HepG2 (cell line): ENCODE measurements at regions not wholly inside any gene's neighbourhood (a gene's known extent, or its start where the extent isn't known, plus 50 kb on each side); places are given as distances from the start of the nearest gene placed in this dataset.

Source experiments
- ATAC-seq: fragments of 200-7000 bp; cut with Tn5 transposase; 3 replicates; pipeline ENCODE4 v1.9.1; 2020; ENCODE audit warnings: mild to moderate bottlenecking, moderate library complexity
- BruUV-seq: library from RNA; stranded (reverse); fragments of 400-500 nt; replicated peaks from 2 replicates; lab custom pipeline; 2021; lab: Mats Ljungman, UMichigan
- CTCF ChIA-PET: fragments of 300-600 bp; formaldehyde crosslinking; extraction: SDS; loops from one replicate; lab custom pipeline; 2021; ENCODE audit warnings: low total read pairs, inconsistent platforms, low intra/inter-chr PET ratio; lab: Yijun Ruan, JAX
- POLR2A ChIA-PET: fragments of 350-600 bp; sonication (Branson Sonifier 250); formaldehyde crosslinking; loops from one replicate; lab custom pipeline; 2020; ENCODE audit warnings: antibody characterized with exemption, inconsistent platforms; lab: Yijun Ruan, JAX
- DNase-seq: peaks from one replicate; pipeline ENCODE4 v3.0.0-alpha.2; 2015; ENCODE audit warnings: low spot score
- FAIRE-seq: peaks from 3 replicates; lab custom pipeline; 2011; peaks lifted over from hg19 to GRCh38; lab: Jason Lieb, UNC
- H2AFZ ChIP-seq: one replicate; pipeline ENCODE4 v1.6.1; 2011; ENCODE audit warnings: low read length, inconsistent platforms
- H3K27ac ChIP-seq: fragments of 300-600 bp; 3 replicates; pipeline ENCODE4 v1.8.0; 2011; ENCODE audit warnings: mixed run types, mild to moderate bottlenecking, mixed read lengths, low read length, inconsistent platforms; ENCODE audit not compliant: insufficient read depth; ENCODE audit errors: extremely low read length
- H3K27me3 ChIP-seq, 2 experiments: fragments of 200-600 bp in 1 of 2; 2 replicates in 1 of 2; 3 replicates in 1 of 2; pipeline versions ENCODE4 v1.6.0 to v1.8.0; 2011; ENCODE audit warnings: low read length in 2 of 2, mild to moderate bottlenecking in 2 of 2, moderate library complexity in 2 of 2, inconsistent platforms in 1 of 2; ENCODE audit not compliant: insufficient read depth in 2 of 2, control insufficient read depth in 1 of 2
- H3K36me3 ChIP-seq, 2 experiments: fragments of 200-600 bp in 1 of 2; replicated peaks in 1 of 2; 2 replicates in 1 of 2; 3 replicates in 1 of 2; pipeline versions ENCODE4 v1.5.1 to v1.8.0; 2011; ENCODE audit warnings: low read length in 2 of 2, inconsistent platforms in 1 of 2; ENCODE audit not compliant: insufficient read depth in 2 of 2, control insufficient read depth in 1 of 2
- H3K4me1 ChIP-seq: 2 replicates; pipeline ENCODE4 v1.5.1; 2012; ENCODE audit warnings: low read length, inconsistent platforms; ENCODE audit not compliant: insufficient read depth
- H3K4me2 ChIP-seq: 2 replicates; pipeline ENCODE4 v1.6.0; 2011; ENCODE audit warnings: low read depth, low read length, inconsistent platforms
- H3K4me3 ChIP-seq, 3 experiments: fragments of 200-600 bp in 1 of 3; sonication (generic), shearing (Covaris generic) in 1 of 3; replicated peaks in 1 of 3; 2 replicates each; pipeline ENCODE4 v1.5.1; 2011 to 2016; ENCODE audit warnings: low read length in 3 of 3, inconsistent platforms in 2 of 3, low read depth in 2 of 3, mild to moderate bottlenecking in 2 of 3, control low read depth in 1 of 3, mixed read lengths in 1 of 3; ENCODE audit not compliant: insufficient read depth in 1 of 3
- H3K79me2 ChIP-seq: one replicate; pipeline ENCODE4 v1.6.1; 2011; ENCODE audit warnings: low read length, inconsistent platforms; ENCODE audit not compliant: insufficient read depth
- H3K9ac ChIP-seq: 2 replicates; pipeline ENCODE4 v1.6.0; 2011; ENCODE audit warnings: mild to moderate bottlenecking, low read depth, low read length, inconsistent platforms; ENCODE audit not compliant: insufficient read depth
- H3K9me3 ChIP-seq: 2 replicates; pipeline ENCODE4 v1.5.1; 2012; ENCODE audit warnings: mild to moderate bottlenecking, low read length
- H4K20me1 ChIP-seq: 2 replicates; pipeline ENCODE4 v1.6.0; 2011; ENCODE audit warnings: inconsistent platforms, mild to moderate bottlenecking, low read length, moderate library complexity; ENCODE audit not compliant: insufficient read depth
- ARHGAP35 ChIP-seq: sonication (generic); formaldehyde crosslinking; IDR thresholded peaks from 2 replicates; pipeline ENCODE4 v1.9.0; 2022; ENCODE audit warnings: mild to moderate bottlenecking, inconsistent platforms, moderate library complexity, missing genetic modification reagents, borderline replicate concordance
- BHLHE40 ChIP-seq: IDR thresholded peaks from 2 replicates; pipeline ENCODE4 v1.6.1; 2011; ENCODE audit warnings: low read length, improper control_type of control experiment
- JDP2 ChIP-seq: sonication (generic); formaldehyde crosslinking; IDR thresholded peaks from 2 replicates; pipeline ENCODE4 v1.8.1; 2022; ENCODE audit warnings: missing genetic modification reagents, borderline replicate concordance
- MED8 ChIP-seq: sonication (generic); formaldehyde crosslinking; IDR thresholded peaks from 2 replicates; pipeline ENCODE4 v1.8.1; 2023; ENCODE audit warnings: mild to moderate bottlenecking, missing genetic modification reagents; ENCODE audit not compliant: insufficient replicate concordance
- NCOA2 ChIP-seq: sonication (generic); formaldehyde crosslinking; IDR thresholded peaks from 2 replicates; pipeline ENCODE4 v1.8.0; 2022; ENCODE audit warnings: inconsistent platforms
- POLR2AphosphoS2 ChIP-seq: IDR thresholded peaks from 2 replicates; pipeline ENCODE4 v1.6.1; 2011; ENCODE audit warnings: low read depth, low read length, improper control_type of control experiment
- U2AF1 ChIP-seq: fragments of 200-400 bp; formaldehyde crosslinking; optimal IDR thresholded peaks from 2 replicates; pipeline ENCODE3; 2017; ENCODE audit warnings: mild to moderate bottlenecking, low read depth, low read length
- YEATS2 ChIP-seq: sonication (generic); formaldehyde crosslinking; IDR thresholded peaks from 2 replicates; pipeline ENCODE4 v1.4.0; 2020; ENCODE audit warnings: missing genetic modification reagents, borderline replicate concordance
- ZBTB26 ChIP-seq: IDR thresholded peaks from 2 replicates; pipeline ENCODE4 v1.6.1; 2016; ENCODE audit warnings: missing compliant biosample characterization, missing genetic modification reagents, borderline replicate concordance
- ZNF432 ChIP-seq: sonication (generic); formaldehyde crosslinking; IDR thresholded peaks from 2 replicates; pipeline ENCODE4 v1.5.0; 2020; ENCODE audit warnings: missing genetic modification reagents, mild to moderate bottlenecking, borderline replicate concordance
- WGBS: methylation state at CpG from one replicate; pipeline ENCODE4 v1.1.6; 2017; ENCODE audit warnings: low lambda C conversion rate; 5-methylcytosine and 5-hydroxymethylcytosine counted together
- in situ Hi-C: cut with HindIII; loops from 2 replicates; pipeline ENCODE4 v1.10.0; 2017; ENCODE audit warnings: low pct_unique_long_range_greater_than_20kb; ENCODE audit not compliant: extremely low pct_ligation_motif_present
- intact Hi-C: fragments of 100-400 bp; cut with micrococcal nuclease; formaldehyde crosslinking; loops from one replicate; pipeline ENCODE4 v1.10.0; 2022; ENCODE audit not compliant: unreplicated experiment
- TF ChIP-seq, protein P1 (sequence below): sonication (generic); formaldehyde crosslinking; IDR thresholded peaks from 2 replicates; pipeline ENCODE4 v1.8.0; 2022; ENCODE audit warnings: missing genetic modification reagents, mild to moderate bottlenecking, inconsistent platforms, borderline replicate concordance
- TF ChIP-seq, protein P2 (sequence below): sonication (generic); formaldehyde crosslinking; IDR thresholded peaks from 2 replicates; pipeline ENCODE4 v1.4.0; 2020; ENCODE audit warnings: missing genetic modification reagents
- TF ChIP-seq, protein P3 (sequence below): sonication (generic); formaldehyde crosslinking; IDR thresholded peaks from 2 replicates; pipeline ENCODE4 v1.4.0; 2020; ENCODE audit warnings: missing genetic modification reagents, borderline replicate concordance

GRCh38 chr16:51019617-51020016 lies 131.5 kb downstream of the SALL1 start:
- Histone ChIP-seq H4K20me1 (no peaks in the 10 kb centered on the region), H3K27ac (no peak overlapping the region), H2AFZ (no peak overlapping the region), H3K27me3 (no peaks in the 10 kb centered on the region), H3K4me1 (peaks cover 6% of the 10 kb centered on the region; the same call in 1 of the 2 replicates), H3K9me3 (no peaks in the 10 kb centered on the region), H3K4me2 (no peak overlapping the region), H3K79me2 (no peaks in the 10 kb centered on the region), H3K9ac (no peak overlapping the region), H3K36me3 (no peaks in the 10 kb centered on the region), H3K4me3 (no peak overlapping the region)
- FAIRE-seq, result no peak
- no TSS peak for BruUV-seq
- ATAC-seq, result no peak
- DNase-seq, result no peak
- 98% methylated on average over 4 of the region's 4 CpGs for WGBS
- POLR2A ChIA-PET, result no interaction called here
- in situ Hi-C loops (no loop called here), intact Hi-C loops (no loop called here)
- CTCF ChIA-PET, result no interaction called here
- TF ChIP-seq, protein P1, sequence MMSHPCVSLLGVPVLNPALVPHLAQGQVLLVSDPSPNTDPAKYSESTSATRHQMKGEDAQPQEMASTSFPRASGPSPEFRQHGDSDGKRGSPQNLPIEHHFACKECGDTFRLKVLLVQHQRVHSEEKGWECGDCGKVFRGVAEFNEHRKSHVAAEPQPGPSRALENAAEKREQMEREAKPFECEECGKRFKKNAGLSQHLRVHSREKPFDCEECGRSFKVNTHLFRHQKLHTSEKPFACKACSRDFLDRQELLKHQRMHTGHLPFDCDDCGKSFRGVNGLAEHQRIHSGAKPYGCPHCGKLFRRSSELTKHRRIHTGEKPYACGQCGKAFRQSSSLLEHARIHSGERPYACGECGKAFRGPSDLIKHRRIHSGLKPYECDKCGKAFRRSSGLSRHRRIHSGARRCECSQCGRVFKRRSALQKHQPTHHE (CRISPR knock-in tag), result no peak
- no peak for TF ChIP-seq NCOA2
- TF ChIP-seq ZNF432, result no peak
- no peak for TF ChIP-seq POLR2AphosphoS2
- no peak for TF ChIP-seq BHLHE40
- TF ChIP-seq, protein P2, sequence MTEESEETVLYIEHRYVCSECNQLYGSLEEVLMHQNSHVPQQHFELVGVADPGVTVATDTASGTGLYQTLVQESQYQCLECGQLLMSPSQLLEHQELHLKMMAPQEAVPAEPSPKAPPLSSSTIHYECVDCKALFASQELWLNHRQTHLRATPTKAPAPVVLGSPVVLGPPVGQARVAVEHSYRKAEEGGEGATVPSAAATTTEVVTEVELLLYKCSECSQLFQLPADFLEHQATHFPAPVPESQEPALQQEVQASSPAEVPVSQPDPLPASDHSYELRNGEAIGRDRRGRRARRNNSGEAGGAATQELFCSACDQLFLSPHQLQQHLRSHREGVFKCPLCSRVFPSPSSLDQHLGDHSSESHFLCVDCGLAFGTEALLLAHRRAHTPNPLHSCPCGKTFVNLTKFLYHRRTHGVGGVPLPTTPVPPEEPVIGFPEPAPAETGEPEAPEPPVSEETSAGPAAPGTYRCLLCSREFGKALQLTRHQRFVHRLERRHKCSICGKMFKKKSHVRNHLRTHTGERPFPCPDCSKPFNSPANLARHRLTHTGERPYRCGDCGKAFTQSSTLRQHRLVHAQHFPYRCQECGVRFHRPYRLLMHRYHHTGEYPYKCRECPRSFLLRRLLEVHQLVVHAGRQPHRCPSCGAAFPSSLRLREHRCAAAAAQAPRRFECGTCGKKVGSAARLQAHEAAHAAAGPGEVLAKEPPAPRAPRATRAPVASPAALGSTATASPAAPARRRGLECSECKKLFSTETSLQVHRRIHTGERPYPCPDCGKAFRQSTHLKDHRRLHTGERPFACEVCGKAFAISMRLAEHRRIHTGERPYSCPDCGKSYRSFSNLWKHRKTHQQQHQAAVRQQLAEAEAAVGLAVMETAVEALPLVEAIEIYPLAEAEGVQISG (CRISPR knock-in tag), result no peak
- no peak for TF ChIP-seq JDP2 (CRISPR knock-in tag)
- no peak for TF ChIP-seq ZBTB26
- no peak for TF ChIP-seq YEATS2 (CRISPR knock-in tag)
- no peak for TF ChIP-seq U2AF1
- TF ChIP-seq, protein P3, sequence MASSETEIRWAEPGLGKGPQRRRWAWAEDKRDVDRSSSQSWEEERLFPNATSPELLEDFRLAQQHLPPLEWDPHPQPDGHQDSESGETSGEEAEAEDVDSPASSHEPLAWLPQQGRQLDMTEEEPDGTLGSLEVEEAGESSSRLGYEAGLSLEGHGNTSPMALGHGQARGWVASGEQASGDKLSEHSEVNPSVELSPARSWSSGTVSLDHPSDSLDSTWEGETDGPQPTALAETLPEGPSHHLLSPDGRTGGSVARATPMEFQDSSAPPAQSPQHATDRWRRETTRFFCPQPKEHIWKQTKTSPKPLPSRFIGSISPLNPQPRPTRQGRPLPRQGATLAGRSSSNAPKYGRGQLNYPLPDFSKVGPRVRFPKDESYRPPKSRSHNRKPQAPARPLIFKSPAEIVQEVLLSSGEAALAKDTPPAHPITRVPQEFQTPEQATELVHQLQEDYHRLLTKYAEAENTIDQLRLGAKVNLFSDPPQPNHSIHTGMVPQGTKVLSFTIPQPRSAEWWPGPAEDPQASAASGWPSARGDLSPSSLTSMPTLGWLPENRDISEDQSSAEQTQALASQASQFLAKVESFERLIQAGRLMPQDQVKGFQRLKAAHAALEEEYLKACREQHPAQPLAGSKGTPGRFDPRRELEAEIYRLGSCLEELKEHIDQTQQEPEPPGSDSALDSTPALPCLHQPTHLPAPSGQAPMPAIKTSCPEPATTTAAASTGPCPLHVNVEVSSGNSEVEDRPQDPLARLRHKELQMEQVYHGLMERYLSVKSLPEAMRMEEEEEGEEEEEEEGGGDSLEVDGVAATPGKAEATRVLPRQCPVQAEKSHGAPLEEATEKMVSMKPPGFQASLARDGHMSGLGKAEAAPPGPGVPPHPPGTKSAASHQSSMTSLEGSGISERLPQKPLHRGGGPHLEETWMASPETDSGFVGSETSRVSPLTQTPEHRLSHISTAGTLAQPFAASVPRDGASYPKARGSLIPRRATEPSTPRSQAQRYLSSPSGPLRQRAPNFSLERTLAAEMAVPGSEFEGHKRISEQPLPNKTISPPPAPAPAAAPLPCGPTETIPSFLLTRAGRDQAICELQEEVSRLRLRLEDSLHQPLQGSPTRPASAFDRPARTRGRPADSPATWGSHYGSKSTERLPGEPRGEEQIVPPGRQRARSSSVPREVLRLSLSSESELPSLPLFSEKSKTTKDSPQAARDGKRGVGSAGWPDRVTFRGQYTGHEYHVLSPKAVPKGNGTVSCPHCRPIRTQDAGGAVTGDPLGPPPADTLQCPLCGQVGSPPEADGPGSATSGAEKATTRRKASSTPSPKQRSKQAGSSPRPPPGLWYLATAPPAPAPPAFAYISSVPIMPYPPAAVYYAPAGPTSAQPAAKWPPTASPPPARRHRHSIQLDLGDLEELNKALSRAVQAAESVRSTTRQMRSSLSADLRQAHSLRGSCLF (CRISPR knock-in tag), result no peak
- no peak for TF ChIP-seq MED8 (CRISPR knock-in tag)
- no peak for TF ChIP-seq ARHGAP35 (CRISPR knock-in tag)
